ENCODE measurements at regions not wholly inside any gene's neighbourhood (a gene's known extent, or its start where the extent isn't known, plus 50 kb on each side); places are given as distances from the start of the nearest gene placed in this dataset.

- TF ChIP-seq EZH2 (IDR thresholded peaks at IDR 0.05; ENCODE audit: low read length, missing control alignments) (no peak), CTCF (conservative IDR thresholded peaks at IDR 0.05 in 1 of 2, IDR thresholded peaks at IDR 0.05 in 1 of 2; ENCODE audit: low read depth in 1 of 2, low read length in 2 of 2) (no peak)
- H2AFZ ChIP-seq (ENCODE audit: low read length), result no peak overlapping the region
- no peaks in the 10 kb centered on the region for H3K27me3 ChIP-seq (ENCODE audit: control insufficient read depth, insufficient read depth, low read length)
- no peak for DNase-seq (ENCODE audit: low read depth in 2 of 2)
- no peak overlapping the region for H3K27ac ChIP-seq (ENCODE audit: insufficient read depth, low read length)
- no peak overlapping the region for H3K4me2 ChIP-seq (ENCODE audit: extremely low read depth, insufficient read depth, low read length)
- no peaks in the 10 kb centered on the region for H3K4me1 ChIP-seq (ENCODE audit: control insufficient read depth, extremely low read depth, insufficient read depth, low read length)
- no peaks in the 10 kb centered on the region for H3K36me3 ChIP-seq (ENCODE audit: control insufficient read depth, insufficient read depth, low read length)
- no peaks in the 10 kb centered on the region for H3K9me3 ChIP-seq (ENCODE audit: control insufficient read depth, insufficient read depth, low read depth, low read length)
- no peak overlapping the region for H3K9ac ChIP-seq (ENCODE audit: insufficient read depth, low read length)
- no peak overlapping the region for H3K4me3 ChIP-seq (replicated peaks in 1 of 4; ENCODE audit: control extremely low read depth in 1 of 4, insufficient read depth in 1 of 4, low read depth in 3 of 4, low read length in 4 of 4)
- no peaks in the 10 kb centered on the region for H3K79me2 ChIP-seq (ENCODE audit: control insufficient read depth, insufficient read depth, low read length)
- H4K20me1 ChIP-seq (ENCODE audit: control insufficient read depth, extremely low read depth, insufficient read depth, low read length), result no peaks in the 10 kb centered on the region
These were observed 537.4 kb downstream of the TMEM135 start for GRCh38 chr11:87575088-87575487.

- H3K4me1 ChIP-seq (ENCODE audit: control insufficient read depth, extremely low read depth, insufficient read depth, low read length), result no peaks in the 10 kb centered on the region
- H3K4me2 ChIP-seq (ENCODE audit: extremely low read depth, insufficient read depth, low read length), result no peak overlapping the region
- no peaks in the 10 kb centered on the region for H4K20me1 ChIP-seq (ENCODE audit: control insufficient read depth, extremely low read depth, insufficient read depth, low read length)
- H3K27ac ChIP-seq (ENCODE audit: insufficient read depth, low read length), result no peak overlapping the region
- TF ChIP-seq CTCF (conservative IDR thresholded peaks at IDR 0.05 in 1 of 2, IDR thresholded peaks at IDR 0.05 in 1 of 2; ENCODE audit: low read depth in 1 of 2, low read length in 2 of 2) (no peak), EZH2 (IDR thresholded peaks at IDR 0.05; ENCODE audit: low read length, missing control alignments) (no peak)
- H3K9me3 ChIP-seq (ENCODE audit: control insufficient read depth, insufficient read depth, low read depth, low read length), result no peaks in the 10 kb centered on the region
- H3K36me3 ChIP-seq (ENCODE audit: control insufficient read depth, insufficient read depth, low read length), result no peaks in the 10 kb centered on the region
- no peak overlapping the region for H2AFZ ChIP-seq (ENCODE audit: low read length)
- H3K79me2 ChIP-seq (ENCODE audit: control insufficient read depth, insufficient read depth, low read length), result no peaks in the 10 kb centered on the region
- no peaks in the 10 kb centered on the region for H3K27me3 ChIP-seq (ENCODE audit: control insufficient read depth, insufficient read depth, low read length)
- no peak overlapping the region for H3K9ac ChIP-seq (ENCODE audit: insufficient read depth, low read length)
- no peak overlapping the region for H3K4me3 ChIP-seq (replicated peaks in 1 of 4; ENCODE audit: control extremely low read depth in 1 of 4, insufficient read depth in 1 of 4, low read depth in 3 of 4, low read length in 4 of 4)
- DNase-seq (ENCODE audit: low read depth in 2 of 2), result no peak
These were observed 536.5 kb downstream of the TMEM135 start for GRCh38 chr11:87574193-87574592.

GRCh38 chr11:87573708-87574107, 536.0 kb downstream of the TMEM135 start:
- no peaks in the 10 kb centered on the region for H3K9me3 ChIP-seq (ENCODE audit: control insufficient read depth, insufficient read depth, low read depth, low read length)
- H2AFZ ChIP-seq (ENCODE audit: low read length), result no peak overlapping the region
- no peaks in the 10 kb centered on the region for H3K79me2 ChIP-seq (ENCODE audit: control insufficient read depth, insufficient read depth, low read length)
- H3K4me1 ChIP-seq (ENCODE audit: control insufficient read depth, extremely low read depth, insufficient read depth, low read length), result no peaks in the 10 kb centered on the region
- H3K9ac ChIP-seq (ENCODE audit: insufficient read depth, low read length), result no peak overlapping the region
- H4K20me1 ChIP-seq (ENCODE audit: control insufficient read depth, extremely low read depth, insufficient read depth, low read length), result no peaks in the 10 kb centered on the region
- H3K27me3 ChIP-seq (ENCODE audit: control insufficient read depth, insufficient read depth, low read length), result no peaks in the 10 kb centered on the region
- H3K4me2 ChIP-seq (ENCODE audit: extremely low read depth, insufficient read depth, low read length), result no peak overlapping the region
- no peak overlapping the region for H3K27ac ChIP-seq (ENCODE audit: insufficient read depth, low read length)
- TF ChIP-seq EZH2 (IDR thresholded peaks at IDR 0.05; ENCODE audit: low read length, missing control alignments) (no peak), CTCF (conservative IDR thresholded peaks at IDR 0.05 in 1 of 2, IDR thresholded peaks at IDR 0.05 in 1 of 2; ENCODE audit: low read depth in 1 of 2, low read length in 2 of 2) (no peak)
- no peak for DNase-seq (ENCODE audit: low read depth in 2 of 2)
- no peaks in the 10 kb centered on the region for H3K36me3 ChIP-seq (ENCODE audit: control insufficient read depth, insufficient read depth, low read length)
- no peak overlapping the region for H3K4me3 ChIP-seq (replicated peaks in 1 of 4; ENCODE audit: control extremely low read depth in 1 of 4, insufficient read depth in 1 of 4, low read depth in 3 of 4, low read length in 4 of 4)
